OCI-LY3 (cell line): ENCODE measurements at regions not wholly inside any gene's neighbourhood (a gene's known extent, or its start where the extent isn't known, plus 50 kb on each side); places are given as distances from the start of the nearest gene placed in this dataset.

ENCODE experiments used
- CTCF ChIP-seq: fragments of 200-600, 300-600 bp; sonication (generic); IDR thresholded peaks from 2 replicates; pipeline ENCODE4 v1.5.1; 2014; ENCODE audit warnings: antibody characterized with exemption, low read length, low read depth
- EZH2phosphoT487 ChIP-seq: fragments of 200-600 bp; shearing (Covaris generic); IDR thresholded peaks from 2 replicates; pipeline ENCODE4 v1.6.1; 2018; ENCODE audit warnings: antibody characterized with exemption, mixed run types, low read depth

DNA sequence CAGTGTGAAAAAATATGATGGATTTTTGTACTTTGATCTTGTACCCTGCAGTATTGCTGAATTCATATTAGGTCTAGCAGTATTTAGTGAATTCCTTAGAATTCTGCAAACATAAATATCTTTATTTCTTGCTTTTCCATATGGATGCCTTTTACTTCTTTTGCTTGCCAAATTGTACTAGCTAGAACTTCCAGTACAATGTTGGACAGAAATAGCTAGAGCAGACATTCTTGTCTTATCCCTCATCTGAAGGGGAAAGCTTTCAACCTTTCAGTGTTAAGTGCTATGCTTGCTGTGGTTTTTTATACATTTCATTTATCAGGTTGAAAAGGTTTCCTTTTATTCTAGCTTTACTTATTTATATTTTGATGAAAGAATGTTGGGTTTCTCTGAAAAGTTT, 1321.9 kb upstream of the CHAC2 start:
- TF ChIP-seq CTCF (no peak), EZH2phosphoT487 (no peak)
